ENCODE measurements at regions not wholly inside any gene's neighbourhood (a gene's known extent, or its start where the extent isn't known, plus 50 kb on each side); places are given as distances from the start of the nearest gene placed in this dataset.
"Not testable (repeated sequence)": the region's sequence is repeated elsewhere in the genome, so short reads cannot be mapped to it uniquely, and the experiment has no call there.

GRCh38 chr11:67758467-67758866 is 84.0 kb upstream of the ALDH3B2 start:
- TF ChIP-seq YY1 (IDR thresholded peaks at IDR 0.05; ENCODE audit: insufficient read depth, insufficient read length); SUZ12 (IDR thresholded peaks at IDR 0.05; ENCODE audit: extremely low read depth, insufficient read depth, insufficient read length): not testable (repeated sequence)
